Hepatocyte (in vitro differentiated cells): ENCODE measurements at regions not wholly inside any gene's neighbourhood (a gene's known extent, or its start where the extent isn't known, plus 50 kb on each side); places are given as distances from the start of the nearest gene placed in this dataset.
A peak's percentile ranks its signal among the peaks of the same experiment; 100 is the strongest.

Experiments used
- DNase-seq: peaks from one replicate; pipeline ENCODE4 v3.0.0-alpha.2; 2016; ENCODE audit warnings: low spot score
- H2AFZ ChIP-seq: fragments of 200-600 bp; sonication (generic); 2 replicates; pipeline ENCODE4 v1.6.0; 2016; ENCODE audit warnings: antibody characterized with exemption, mild to moderate bottlenecking
- H3K27ac ChIP-seq: fragments of 200-600 bp; sonication (generic); 2 replicates; pipeline ENCODE4 v1.5.1; 2016; ENCODE audit warnings: mild to moderate bottlenecking
- H3K27me3 ChIP-seq: fragments of 200-600 bp; sonication (generic); 2 replicates; pipeline ENCODE4 v1.6.1; 2016
- H3K36me3 ChIP-seq: fragments of 200-600 bp; sonication (generic); replicated peaks from 2 replicates; pipeline ENCODE4 v1.5.1; 2016; ENCODE audit warnings: low read depth; ENCODE audit not compliant: insufficient read depth
- H3K4me1 ChIP-seq: fragments of 200-600 bp; sonication (generic); 2 replicates; pipeline ENCODE4 v1.5.1; 2016; ENCODE audit warnings: mild to moderate bottlenecking, moderate library complexity; ENCODE audit not compliant: insufficient read depth
- H3K4me2 ChIP-seq: fragments of 200-600 bp; sonication (generic); 2 replicates; pipeline ENCODE4 v1.6.0; 2016
- H3K4me3 ChIP-seq: fragments of 200-600 bp; sonication (generic); 2 replicates; pipeline ENCODE4 v1.5.1; 2016; ENCODE audit warnings: mild to moderate bottlenecking
- H3K79me2 ChIP-seq: fragments of 200-600 bp; sonication (generic); 2 replicates; pipeline ENCODE4 v1.6.0; 2017; ENCODE audit warnings: mild to moderate bottlenecking
- H3K9me2 ChIP-seq: fragments of 200-600 bp; sonication (generic); replicated peaks from 2 replicates; pipeline ENCODE4 v1.6.0; 2017; ENCODE audit warnings: mild to moderate bottlenecking; ENCODE audit not compliant: insufficient read depth
- H3K9me3 ChIP-seq: fragments of 200-600 bp; sonication (generic); 2 replicates; pipeline ENCODE4 v1.5.1; 2016; ENCODE audit warnings: low read depth, mild to moderate bottlenecking
- H4K20me1 ChIP-seq: fragments of 200-600 bp; sonication (generic); 2 replicates; pipeline ENCODE4 v1.6.0; 2016; ENCODE audit warnings: mild to moderate bottlenecking; ENCODE audit not compliant: insufficient read depth, poor library complexity, severe bottlenecking
- CTCF ChIP-seq: fragments of 200-600 bp; sonication (generic); IDR thresholded peaks from 2 replicates; pipeline ENCODE4 v1.5.1; 2016; ENCODE audit warnings: antibody characterized with exemption, mild to moderate bottlenecking; ENCODE audit not compliant: poor library complexity
- EZH2 ChIP-seq: fragments of 200-600 bp; sonication (generic); IDR thresholded peaks from 2 replicates; pipeline ENCODE4 v1.6.1; 2016; ENCODE audit warnings: antibody characterized with exemption, mild to moderate bottlenecking, borderline replicate concordance
- EZH2phosphoT487 ChIP-seq: fragments of 200-600 bp; sonication (generic); IDR thresholded peaks from one replicate; pipeline ENCODE4 v1.6.1; 2018; ENCODE audit warnings: antibody characterized with exemption, mild to moderate bottlenecking, low read depth, moderate library complexity; ENCODE audit not compliant: unreplicated experiment, severe bottlenecking
- WGBS: methylation state at CpG from one replicate; pipeline ENCODE4 v1.1.6; 2016; ENCODE audit warnings: low lambda C conversion rate; ENCODE audit errors: missing lambda C conversion rate; 5-methylcytosine and 5-hydroxymethylcytosine counted together

- Histone ChIP-seq H3K27me3 (no peaks in the 10 kb centered on the region), H3K4me2 (no peak overlapping the region), H2AFZ (no peak overlapping the region), H3K4me3 (no peak overlapping the region), H3K4me1 (no peaks in the 10 kb centered on the region), H3K9me3 (no peaks in the 10 kb centered on the region), H3K36me3 (no peaks in the 10 kb centered on the region), H4K20me1 (no peaks in the 10 kb centered on the region), H3K79me2 (no peaks in the 10 kb centered on the region), H3K9me2 (no peaks in the 10 kb centered on the region), H3K27ac (no peak overlapping the region)
- DNase-seq: no peak
- TF ChIP-seq EZH2phosphoT487: no peak
- peak; percentile 39 for TF ChIP-seq CTCF
- 53% methylated on average over 7 of the region's 7 CpGs for WGBS
These were observed 169.1 kb downstream of the YTHDC2 start for GRCh38 chr5:113682497-113683136.

- no peaks in the 10 kb centered on the region for H4K20me1 ChIP-seq
- no peaks in the 10 kb centered on the region for H3K9me2 ChIP-seq
- H3K36me3 ChIP-seq: no peaks in the 10 kb centered on the region
- H3K9me3 ChIP-seq: no peaks in the 10 kb centered on the region
- H3K4me1 ChIP-seq: no peaks in the 10 kb centered on the region
- H3K79me2 ChIP-seq: no peaks in the 10 kb centered on the region
- no peak for TF ChIP-seq CTCF
- no peak for TF ChIP-seq EZH2phosphoT487
- TF ChIP-seq EZH2: no peak
- 85% methylated on average over 2 of the region's 2 CpGs for WGBS
- DNase-seq: no peak
- H3K4me2 ChIP-seq: no peak overlapping the region
- no peaks in the 10 kb centered on the region for H3K27me3 ChIP-seq
- no peak overlapping the region for H2AFZ ChIP-seq
- no peak overlapping the region for H3K4me3 ChIP-seq
- H3K27ac ChIP-seq: no peak overlapping the region
These were observed 169.7 kb downstream of the YTHDC2 start for GRCh38 chr5:113683211-113683610.

- TF ChIP-seq EZH2phosphoT487 (no peak), EZH2 (no peak), CTCF (no peak)
- no peak overlapping the region for H2AFZ ChIP-seq
- no peaks in the 10 kb centered on the region for H4K20me1 ChIP-seq
- no peaks in the 10 kb centered on the region for H3K9me2 ChIP-seq
- H3K9me3 ChIP-seq: no peaks in the 10 kb centered on the region
- DNase-seq: no peak
- 92% methylated on average over 3 of the region's 3 CpGs for WGBS
- no peaks in the 10 kb centered on the region for H3K4me1 ChIP-seq
- no peaks in the 10 kb centered on the region for H3K36me3 ChIP-seq
- H3K4me3 ChIP-seq: no peak overlapping the region
- H3K4me2 ChIP-seq: no peak overlapping the region
- no peaks in the 10 kb centered on the region for H3K79me2 ChIP-seq
- no peak overlapping the region for H3K27ac ChIP-seq
- H3K27me3 ChIP-seq: no peaks in the 10 kb centered on the region
These were observed 173.1 kb downstream of the YTHDC2 start for GRCh38 chr5:113686599-113686998.

GRCh38 chr5:113689647-113690046 lies 176.2 kb downstream of the YTHDC2 start:
- H3K4me3 ChIP-seq: no peak overlapping the region
- TF ChIP-seq CTCF: no peak
- TF ChIP-seq EZH2phosphoT487: no peak
- TF ChIP-seq EZH2: no peak
- WGBS: 57% methylated on average over 1 of the region's 1 CpG
- H3K27ac ChIP-seq: no peak overlapping the region
- no peak for DNase-seq
- H3K4me1 ChIP-seq: peaks cover 22% of the 10 kb centered on the region
- H2AFZ ChIP-seq: no peak overlapping the region
- H3K9me2 ChIP-seq: no peaks in the 10 kb centered on the region
- H4K20me1 ChIP-seq: no peaks in the 10 kb centered on the region
- H3K79me2 ChIP-seq: no peaks in the 10 kb centered on the region
- no peaks in the 10 kb centered on the region for H3K27me3 ChIP-seq
- no peak overlapping the region for H3K4me2 ChIP-seq
- H3K9me3 ChIP-seq: no peaks in the 10 kb centered on the region
- no peaks in the 10 kb centered on the region for H3K36me3 ChIP-seq
